GM12878 (cell line): ENCODE measurements at regions not wholly inside any gene's neighbourhood (a gene's known extent, or its start where the extent isn't known, plus 50 kb on each side); places are given as distances from the start of the nearest gene placed in this dataset.

ENCODE experiments used
- ATAC-seq: fragments of 200-7000 bp; cut with Tn5 transposase; 3 replicates; pipeline ENCODE4 v1.9.1; 2020; ENCODE audit warnings: mild to moderate bottlenecking, moderate library complexity
- BruUV-seq: library from RNA; stranded (reverse); fragments of 400-500 nt; replicated peaks from 2 replicates; lab custom pipeline; 2021; lab: Mats Ljungman, UMichigan
- CTCF ChIA-PET: fragments of 300-600 bp; sonication (Branson Sonifier 250); formaldehyde crosslinking; extraction: SDS; loops from one replicate; lab custom pipeline; 2021; ENCODE audit warnings: inconsistent platforms; lab: Yijun Ruan, JAX
- POLR2A ChIA-PET: fragments of 350-600 bp; formaldehyde crosslinking; extraction: SDS; loops from one replicate; lab custom pipeline; 2021; ENCODE audit warnings: inconsistent platforms; lab: Charles Lee
- RAD21 ChIA-PET: fragments of 300-600 bp; sonication (Branson Sonifier 250); formaldehyde crosslinking; loops from one replicate; lab custom pipeline; 2023; ENCODE audit warnings: antibody characterized with exemption; ENCODE audit not compliant: unreplicated experiment; lab: Charles Lee
- SMC1A ChIA-PET: fragments of 300-600 bp; sonication (Branson Sonifier 250); formaldehyde crosslinking; loops from one replicate; lab custom pipeline; 2023; ENCODE audit not compliant: unreplicated experiment, uncharacterized antibody; lab: Charles Lee
- DNase-seq: peaks from one replicate; pipeline ENCODE4 v3.0.0-alpha.2; 2011; ENCODE audit warnings: low read depth, low spot score
- FAIRE-seq: peaks from 3 replicates; lab custom pipeline; 2011; peaks lifted over from hg19 to GRCh38; lab: Jason Lieb, UNC
- H2AFZ ChIP-seq: 2 replicates; pipeline ENCODE4 v1.6.0; 2011; ENCODE audit warnings: low read depth, low read length, control low read depth; ENCODE audit not compliant: control insufficient read depth
- H3K27ac ChIP-seq: 2 replicates; pipeline ENCODE4 v1.5.1; 2011; ENCODE audit warnings: control low read depth; ENCODE audit not compliant: control insufficient read depth, insufficient read depth
- H3K27me3 ChIP-seq, 2 experiments: replicated peaks in 1 of 2; 2 replicates each; pipeline versions ENCODE4 v1.6.0 to v1.6.1; 2011; ENCODE audit warnings: low read length in 1 of 2; ENCODE audit not compliant: control insufficient read depth in 2 of 2, insufficient read depth in 2 of 2
- H3K36me3 ChIP-seq, 2 experiments: 2 replicates each; pipeline ENCODE4 v1.5.1; 2011; ENCODE audit warnings: low read length in 1 of 2; ENCODE audit not compliant: control insufficient read depth in 2 of 2, insufficient read depth in 2 of 2
- H3K4me1 ChIP-seq: 2 replicates; pipeline ENCODE4 v1.6.1; 2011; ENCODE audit warnings: mild to moderate bottlenecking, low read length, moderate library complexity, mixed read lengths; ENCODE audit not compliant: control insufficient read depth, insufficient read depth
- H3K4me2 ChIP-seq: 2 replicates; pipeline ENCODE4 v1.6.0; 2011; ENCODE audit warnings: control low read depth; ENCODE audit not compliant: control insufficient read depth, insufficient read depth
- H3K4me3 ChIP-seq: fragments of 200-600 bp; sonication (generic); 2 replicates; pipeline ENCODE4 v1.5.1; 2016
- H3K79me2 ChIP-seq: 2 replicates; pipeline ENCODE4 v1.6.0; 2011; ENCODE audit warnings: low read length; ENCODE audit not compliant: control insufficient read depth, insufficient read depth
- H3K9ac ChIP-seq: 2 replicates; pipeline ENCODE4 v1.8.0; 2011; ENCODE audit warnings: low read length, control low read depth, mixed read lengths; ENCODE audit not compliant: control insufficient read depth, insufficient read depth
- H3K9me3 ChIP-seq: replicated peaks from 3 replicates; pipeline ENCODE4 v1.5.1; 2011; ENCODE audit warnings: mild to moderate bottlenecking, low read length; ENCODE audit not compliant: control insufficient read depth, insufficient read depth
- H4K20me1 ChIP-seq: 2 replicates; pipeline ENCODE4 v1.6.0; 2011; ENCODE audit not compliant: control insufficient read depth, insufficient read depth
- EED ChIP-seq: sonication (generic); IDR thresholded peaks from 2 replicates; pipeline ENCODE4 v1.6.1; 2016; ENCODE audit warnings: antibody characterized with exemption, low read depth
- ELK1 ChIP-seq: IDR thresholded peaks from 2 replicates; pipeline ENCODE4 v1.6.1; 2012; ENCODE audit warnings: low read depth, low read length, improper control_type of control experiment
- ESRRA ChIP-seq: IDR thresholded peaks from 2 replicates; pipeline ENCODE4 v1.6.1; 2012; ENCODE audit warnings: mild to moderate bottlenecking, low read length, improper control_type of control experiment
- FOS ChIP-seq: IDR thresholded peaks from 3 replicates; pipeline ENCODE4 v1.6.1; 2011; ENCODE audit warnings: borderline replicate concordance; ENCODE audit not compliant: insufficient read length; ENCODE audit errors: extremely low read depth
- FOXM1 ChIP-seq: IDR thresholded peaks from 2 replicates; pipeline ENCODE4 v1.6.1; 2012; ENCODE audit warnings: low read depth, mild to moderate bottlenecking, inconsistent platforms, low read length, moderate library complexity
- HDAC6 ChIP-seq: fragments of 200-600 bp; sonication (generic); IDR thresholded peaks from one replicate; pipeline ENCODE4 v1.8.0; 2017; ENCODE audit warnings: antibody characterized with exemption; ENCODE audit not compliant: unreplicated experiment
- JUNB ChIP-seq: IDR thresholded peaks from 2 replicates; pipeline ENCODE4 v1.6.1; 2016; ENCODE audit warnings: antibody characterized with exemption, mild to moderate bottlenecking
- MTA2 ChIP-seq: fragments of 450-650 bp; IDR thresholded peaks from 2 replicates; pipeline ENCODE4 v1.6.1; 2016; ENCODE audit warnings: low read depth, mild to moderate bottlenecking, moderate library complexity
- NBN ChIP-seq: fragments of 450-650 bp; IDR thresholded peaks from 2 replicates; pipeline ENCODE4 v1.6.1; 2016
- PAX5 ChIP-seq: IDR thresholded peaks from 2 replicates; pipeline ENCODE4 v1.6.1; 2011; ENCODE audit warnings: low read depth, low read length, borderline replicate concordance
- PAX8 ChIP-seq: fragments of 450-650 bp; IDR thresholded peaks from 2 replicates; pipeline ENCODE4 v1.6.1; 2017; ENCODE audit warnings: mild to moderate bottlenecking, moderate library complexity
- PBX3 ChIP-seq: IDR thresholded peaks from 2 replicates; pipeline ENCODE4 v1.6.1; 2011; ENCODE audit warnings: mild to moderate bottlenecking, low read depth, low read length, moderate library complexity; ENCODE audit not compliant: insufficient replicate concordance
- SREBF1 ChIP-seq: IDR thresholded peaks from 2 replicates; pipeline ENCODE4 v1.6.1; 2012; ENCODE audit warnings: mild to moderate bottlenecking, low read length
- TARDBP ChIP-seq: IDR thresholded peaks from 2 replicates; pipeline ENCODE4 v1.6.1; 2016; ENCODE audit warnings: borderline replicate concordance
- WRNIP1 ChIP-seq: IDR thresholded peaks from 2 replicates; pipeline ENCODE4 v1.6.1; 2011; ENCODE audit warnings: low read depth, low read length, improper control_type of control experiment, borderline replicate concordance
- YY1 ChIP-seq: IDR thresholded peaks from 2 replicates; pipeline ENCODE4 v1.6.1; 2011; ENCODE audit warnings: low read depth, mild to moderate bottlenecking, low read length
- ZBTB33 ChIP-seq: fragments of 450-650 bp; IDR thresholded peaks from 2 replicates; pipeline ENCODE4 v1.6.1; 2017; ENCODE audit warnings: mild to moderate bottlenecking
- WGBS: methylation state at CpG from one replicate; pipeline ENCODE4 v1.1.6; 2016; ENCODE audit warnings: low lambda C conversion rate; ENCODE audit not compliant: insufficient replicate concordance, insufficient coverage; ENCODE audit errors: missing lambda C conversion rate; 5-methylcytosine and 5-hydroxymethylcytosine counted together
- in situ Hi-C: fragments of 300-500 bp; cut with MboI; formaldehyde crosslinking; loops from 9 replicates; pipeline ENCODE4 v1.14.3; 2018; ENCODE audit warnings: mixed read lengths
- intact Hi-C: fragments of 100-400 bp; cut with micrococcal nuclease; formaldehyde crosslinking; loops from one replicate; pipeline ENCODE4 v1.14.2; 2022; ENCODE audit not compliant: unreplicated experiment

- ATAC-seq: no peak
- ChIA-PET SMC1A (interaction anchor here (1.0 kb wide), 1 partner anchor 8 kb away, joined by 4 read pairs; no protein-coding TSS in a partner anchor), POLR2A (no interaction called here), CTCF (interaction anchor here (2.8 kb wide), 1 partner anchor 8 kb away, joined by 16 read pairs; no protein-coding TSS in a partner anchor), RAD21 (no interaction called here)
- H3K4me3 ChIP-seq: no peak overlapping the region
- no peak overlapping the region for H3K4me2 ChIP-seq
- H2AFZ ChIP-seq: no peak overlapping the region
- no peak overlapping the region for H3K27ac ChIP-seq
- intact Hi-C loops: no loop called here
- TF ChIP-seq PBX3: no peak
- no peak for TF ChIP-seq YY1
- TF ChIP-seq ESRRA: no peak
- TF ChIP-seq TARDBP: no peak
- TF ChIP-seq FOS: no peak
- TF ChIP-seq SREBF1: no peak
- no peak for TF ChIP-seq WRNIP1
- no peak for TF ChIP-seq HDAC6
- TF ChIP-seq JUNB: no peak
- no peak for TF ChIP-seq ZBTB33
- no peak for TF ChIP-seq MTA2
- no peak for TF ChIP-seq NBN
- no peak for TF ChIP-seq ELK1
- no peak for TF ChIP-seq FOXM1
- TF ChIP-seq PAX5: no peak
- no peak for TF ChIP-seq EED
- TF ChIP-seq PAX8: no peak
- 0% methylated on average over 2 of the region's 2 CpGs for WGBS
- H3K79me2 ChIP-seq: no peaks in the 10 kb centered on the region
- H3K4me1 ChIP-seq: no peaks in the 10 kb centered on the region
- DNase-seq: no peak
- no peak overlapping the region for H3K9ac ChIP-seq
- no peaks in the 10 kb centered on the region for H3K36me3 ChIP-seq
- FAIRE-seq: no peak
- H3K27me3 ChIP-seq: no peaks in the 10 kb centered on the region
- in situ Hi-C loops: no loop called here
- H3K9me3 ChIP-seq: no peaks in the 10 kb centered on the region
- no TSS peak for BruUV-seq
- no peaks in the 10 kb centered on the region for H4K20me1 ChIP-seq
These were observed 1037.7 kb upstream of the KLHL29 start for GRCh38 chr2:22347306-22347705.
